ENCODE measurements at regions not wholly inside any gene's neighbourhood (a gene's known extent, or its start where the extent isn't known, plus 50 kb on each side); places are given as distances from the start of the nearest gene placed in this dataset.

DNA sequence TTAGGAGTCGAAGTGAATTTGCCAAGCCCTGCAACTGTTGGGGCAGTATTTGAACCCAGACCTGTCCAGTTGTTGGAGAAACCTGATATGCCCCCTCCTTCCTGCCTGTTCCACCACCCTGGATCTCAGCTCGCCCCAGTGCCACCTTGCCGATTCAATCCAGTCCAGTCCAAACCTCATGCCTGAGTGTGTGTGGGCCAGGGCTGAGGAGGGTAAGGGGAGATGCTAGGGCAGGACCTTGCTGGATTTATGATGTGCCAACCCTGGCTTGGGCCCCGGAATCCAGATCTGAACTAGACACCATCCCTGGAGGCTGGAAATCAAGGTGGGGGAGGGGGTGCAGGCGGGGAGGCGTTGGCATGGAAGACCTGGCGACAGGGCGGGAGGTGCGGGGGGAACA lies 98.9 kb upstream of the WNT4 start:
- Histone ChIP-seq H3K9ac (ENCODE audit: low read length) (no peak overlapping the region), H3K9me3 (ENCODE audit: control extremely low read depth in 1 of 3, control insufficient read depth in 2 of 3, insufficient read depth in 1 of 3, low read length in 2 of 3) (no peaks in the 10 kb centered on the region), H2AFZ (ENCODE audit: insufficient read depth, low read depth, low read length, poor library complexity, severe bottlenecking) (no peak overlapping the region), H3K79me2 (ENCODE audit: control insufficient read depth, insufficient read depth, low read length) (no peaks in the 10 kb centered on the region), H3K4me1 (ENCODE audit: control insufficient read depth in 2 of 2, insufficient read depth in 2 of 2, low read length in 2 of 2) (no peaks in the 10 kb centered on the region), H3K4me2 (replicated peaks; ENCODE audit: low read depth, low read length, poor library complexity, severe bottlenecking) (no peak overlapping the region), H3K4me3 (ENCODE audit: control extremely low read depth in 1 of 5, extremely low read depth in 1 of 5, insufficient read depth in 1 of 5, low read depth in 2 of 5, low read length in 4 of 5) (no peak overlapping the region), H3K27ac (ENCODE audit: low read length in 2 of 2) (no peak overlapping the region), H3K27me3 (replicated peaks in 1 of 4; ENCODE audit: control extremely low read depth in 1 of 4, control insufficient read depth in 3 of 4, insufficient read depth in 4 of 4, low read length in 3 of 4) (no peaks in the 10 kb centered on the region), H4K20me1 (ENCODE audit: control insufficient read depth, insufficient read depth, low read length, poor library complexity, severe bottlenecking) (no peaks in the 10 kb centered on the region), H3K36me3 (replicated peaks in 1 of 2; ENCODE audit: control extremely low read depth in 1 of 2, control insufficient read depth in 1 of 2, extremely low read depth in 1 of 2, insufficient read depth in 2 of 2, low read length in 1 of 2) (no peaks in the 10 kb centered on the region)
- peaks cover 20% of the 10 kb centered on the region for H3K27me3 Mint-ChIP-seq
- ATAC-seq (ENCODE audit: low read depth) (no peak), DNase-seq (no peak)
- H3K4me1 Mint-ChIP-seq = no peaks in the 10 kb centered on the region
- H3K4me3 Mint-ChIP-seq = no peak overlapping the region
- 97% methylated on average over 6 of the region's 9 CpGs for WGBS (ENCODE audit: insufficient coverage)
- H3K27ac Mint-ChIP-seq = no peak overlapping the region
- ChIA-PET POLR2A (no interaction called here), CTCF (no interaction called here)
- TF ChIP-seq EZH2 (IDR thresholded peaks at IDR 0.05; ENCODE audit: borderline replicate concordance, insufficient read depth, low read depth, low read length, poor library complexity, severe bottlenecking) = no peak
- TF ChIP-seq, protein P1, sequence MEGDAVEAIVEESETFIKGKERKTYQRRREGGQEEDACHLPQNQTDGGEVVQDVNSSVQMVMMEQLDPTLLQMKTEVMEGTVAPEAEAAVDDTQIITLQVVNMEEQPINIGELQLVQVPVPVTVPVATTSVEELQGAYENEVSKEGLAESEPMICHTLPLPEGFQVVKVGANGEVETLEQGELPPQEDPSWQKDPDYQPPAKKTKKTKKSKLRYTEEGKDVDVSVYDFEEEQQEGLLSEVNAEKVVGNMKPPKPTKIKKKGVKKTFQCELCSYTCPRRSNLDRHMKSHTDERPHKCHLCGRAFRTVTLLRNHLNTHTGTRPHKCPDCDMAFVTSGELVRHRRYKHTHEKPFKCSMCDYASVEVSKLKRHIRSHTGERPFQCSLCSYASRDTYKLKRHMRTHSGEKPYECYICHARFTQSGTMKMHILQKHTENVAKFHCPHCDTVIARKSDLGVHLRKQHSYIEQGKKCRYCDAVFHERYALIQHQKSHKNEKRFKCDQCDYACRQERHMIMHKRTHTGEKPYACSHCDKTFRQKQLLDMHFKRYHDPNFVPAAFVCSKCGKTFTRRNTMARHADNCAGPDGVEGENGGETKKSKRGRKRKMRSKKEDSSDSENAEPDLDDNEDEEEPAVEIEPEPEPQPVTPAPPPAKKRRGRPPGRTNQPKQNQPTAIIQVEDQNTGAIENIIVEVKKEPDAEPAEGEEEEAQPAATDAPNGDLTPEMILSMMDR (IDR thresholded peaks at IDR 0.05) = no peak
- intact Hi-C loops (cut with micrococcal nuclease) = no loop called here
- H3K9me3 Mint-ChIP-seq (ENCODE audit: insufficient read depth) = no peaks in the 10 kb centered on the region

DNA sequence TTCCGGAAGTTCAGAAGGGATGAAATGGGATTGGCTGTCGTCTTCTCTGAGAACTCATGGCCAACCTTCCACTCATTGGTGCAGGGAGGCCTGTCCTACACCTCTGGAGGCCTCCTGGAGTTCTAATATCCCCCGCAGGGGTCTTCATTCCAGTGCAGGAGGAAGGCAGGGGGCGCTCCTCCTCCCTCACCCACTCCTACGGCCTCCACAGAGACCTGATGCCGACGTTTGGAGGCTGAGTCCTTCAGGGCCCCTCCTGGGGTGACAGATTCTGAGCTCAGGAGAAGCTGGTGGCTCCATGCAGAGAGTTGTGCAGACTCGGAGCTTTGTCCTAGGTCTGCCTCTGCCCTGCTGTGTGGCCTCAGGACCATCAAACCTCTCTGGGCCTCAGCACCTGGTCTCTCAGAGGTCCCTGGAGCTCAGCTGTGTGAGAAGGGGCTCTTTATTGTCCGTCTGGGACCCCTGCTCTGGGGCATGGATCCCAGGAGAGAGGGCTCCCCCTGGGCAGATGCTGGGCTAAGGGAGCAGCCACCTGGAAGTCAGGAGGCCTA lies 102.3 kb upstream of the WNT4 start:
- Histone ChIP-seq H3K4me3 (ENCODE audit: control extremely low read depth in 1 of 5, extremely low read depth in 1 of 5, insufficient read depth in 1 of 5, low read depth in 2 of 5, low read length in 4 of 5) (no peak overlapping the region), H3K9me3 (ENCODE audit: control extremely low read depth in 1 of 3, control insufficient read depth in 2 of 3, insufficient read depth in 1 of 3, low read length in 2 of 3) (no peaks in the 10 kb centered on the region), H3K4me2 (replicated peaks; ENCODE audit: low read depth, low read length, poor library complexity, severe bottlenecking) (no peak overlapping the region), H3K79me2 (ENCODE audit: control insufficient read depth, insufficient read depth, low read length) (no peaks in the 10 kb centered on the region), H4K20me1 (ENCODE audit: control insufficient read depth, insufficient read depth, low read length, poor library complexity, severe bottlenecking) (no peaks in the 10 kb centered on the region), H3K9ac (ENCODE audit: low read length) (no peak overlapping the region), H3K36me3 (replicated peaks in 1 of 2; ENCODE audit: control extremely low read depth in 1 of 2, control insufficient read depth in 1 of 2, extremely low read depth in 1 of 2, insufficient read depth in 2 of 2, low read length in 1 of 2) (no peaks in the 10 kb centered on the region), H3K27me3 (replicated peaks in 1 of 4; ENCODE audit: control extremely low read depth in 1 of 4, control insufficient read depth in 3 of 4, insufficient read depth in 4 of 4, low read length in 3 of 4) (no peaks in the 10 kb centered on the region), H2AFZ (ENCODE audit: insufficient read depth, low read depth, low read length, poor library complexity, severe bottlenecking) (no peak overlapping the region), H3K27ac (ENCODE audit: low read length in 2 of 2) (no peak overlapping the region), H3K4me1 (ENCODE audit: control insufficient read depth in 2 of 2, insufficient read depth in 2 of 2, low read length in 2 of 2) (no peaks in the 10 kb centered on the region)
- ATAC-seq (ENCODE audit: low read depth) (no peak), DNase-seq (no peak)
- Mint-ChIP-seq H3K9me3 (ENCODE audit: insufficient read depth) (no peaks in the 10 kb centered on the region), H3K4me1 (no peaks in the 10 kb centered on the region), H3K4me3 (no peak overlapping the region), H3K27ac (no peak overlapping the region), H3K27me3 (peaks cover 28% of the 10 kb centered on the region)
- no peak for TF ChIP-seq EZH2 (IDR thresholded peaks at IDR 0.05; ENCODE audit: borderline replicate concordance, insufficient read depth, low read depth, low read length, poor library complexity, severe bottlenecking)
- TF ChIP-seq, protein P1 (IDR thresholded peaks at IDR 0.05) = no peak
- ChIA-PET POLR2A (no interaction called here), CTCF (no interaction called here)
- intact Hi-C loops (cut with micrococcal nuclease) = no loop called here
- whole genome bisulfite sequencing (ENCODE audit: insufficient coverage) = 89% methylated on average over 9 of the region's 9 CpGs
